SK-N-SH (cell line): ENCODE measurements at regions not wholly inside any gene's neighbourhood (a gene's known extent, or its start where the extent isn't known, plus 50 kb on each side); places are given as distances from the start of the nearest gene placed in this dataset.

ENCODE experiments used
- CTCF ChIA-PET: fragments of 300-600, 350-600 bp; formaldehyde crosslinking; extraction: SDS; loops from one replicate; lab custom pipeline; 2021; lab: Yijun Ruan, JAX
- POLR2A ChIA-PET: fragments of 350-600 bp; sonication (Branson Sonifier 250); formaldehyde crosslinking; extraction: SDS; loops from one replicate; lab custom pipeline; 2020; ENCODE audit warnings: antibody characterized with exemption, inconsistent platforms; lab: Yijun Ruan, JAX
- DNase-seq: peaks from one replicate; pipeline ENCODE4 v3.0.0; 2012
- H2AFZ ChIP-seq: fragments of 200-600 bp; sonication (generic); 2 replicates; pipeline ENCODE4 v1.8.1; 2016; ENCODE audit warnings: antibody characterized with exemption, mild to moderate bottlenecking, low read depth
- H3F3A ChIP-seq: fragments of 200-600 bp; sonication (generic); replicated peaks from 2 replicates; pipeline ENCODE3; 2016; ENCODE audit warnings: antibody characterized with exemption, mild to moderate bottlenecking; ENCODE audit not compliant: insufficient read depth
- H3K27ac ChIP-seq, 2 experiments: fragments of 200-500 bp in 1 of 2; fragments of 200-600 bp in 1 of 2; sonication (Bioruptor generic) in 1 of 2; sonication (generic), shearing (Covaris generic) in 1 of 2; 2 replicates each; pipeline versions ENCODE4 v1.5.1 to v1.6.1; 2014 to 2016; ENCODE audit warnings: low read depth in 2 of 2, inconsistent platforms in 1 of 2, low read length in 1 of 2, mild to moderate bottlenecking in 1 of 2, mixed read lengths in 1 of 2
- H3K27me3 ChIP-seq: fragments of 200-600 bp; sonication (generic), shearing (Covaris generic); 2 replicates; pipeline ENCODE4 v1.6.1; 2016; ENCODE audit warnings: mixed run types; ENCODE audit not compliant: insufficient read depth
- H3K36me3 ChIP-seq, 2 experiments: fragments of 200-500 bp in 1 of 2; fragments of 200-600 bp in 1 of 2; sonication (Bioruptor generic) in 1 of 2; sonication (generic) in 1 of 2; replicated peaks in 1 of 2; 2 replicates each; pipeline versions ENCODE3 to v1.5.1; 2014 to 2016; ENCODE audit warnings: low read length in 1 of 2, mild to moderate bottlenecking in 1 of 2; ENCODE audit not compliant: insufficient read depth in 2 of 2, control insufficient read depth in 1 of 2
- H3K4me1 ChIP-seq, 2 experiments: fragments of 200-500 bp in 1 of 2; fragments of 200-600 bp in 1 of 2; sonication (Bioruptor generic) in 1 of 2; sonication (generic), shearing (Covaris generic) in 1 of 2; 2 replicates each; pipeline versions ENCODE4 v1.5.1 to v1.6.1; 2014 to 2016; ENCODE audit warnings: low read depth in 1 of 2, low read length in 1 of 2, mixed run types in 1 of 2; ENCODE audit not compliant: insufficient read depth in 2 of 2, control insufficient read depth in 1 of 2
- H3K4me2 ChIP-seq: fragments of 200-600 bp; sonication (generic), shearing (Covaris generic); 2 replicates; pipeline ENCODE4 v1.6.1; 2017; ENCODE audit warnings: mixed run types
- H3K4me3 ChIP-seq, 2 experiments: fragments of 200-500 bp in 1 of 2; fragments of 200-600 bp in 1 of 2; sonication (Bioruptor generic) in 1 of 2; sonication (generic), shearing (Covaris generic) in 1 of 2; 2 replicates each; pipeline versions ENCODE4 v1.5.1 to v1.8.1; 2014 to 2016; ENCODE audit warnings: low read depth in 2 of 2, inconsistent platforms in 1 of 2, low read length in 1 of 2, mild to moderate bottlenecking in 1 of 2, mixed read lengths in 1 of 2, moderate library complexity in 1 of 2
- H3K79me2 ChIP-seq: fragments of 200-600 bp; sonication (generic); 2 replicates; pipeline ENCODE4 v1.8.1; 2017; ENCODE audit warnings: mild to moderate bottlenecking; ENCODE audit not compliant: insufficient read depth
- H3K9ac ChIP-seq: fragments of 200-600 bp; sonication (generic); 2 replicates; pipeline ENCODE4 v1.6.1; 2017; ENCODE audit warnings: mixed run types
- H3K9me2 ChIP-seq: fragments of 200-600 bp; sonication (generic); 2 replicates; pipeline ENCODE4 v1.6.1; 2017; ENCODE audit warnings: mixed run types
- H3K9me3 ChIP-seq: fragments of 200-600 bp; sonication (generic); 2 replicates; pipeline ENCODE4 v1.6.1; 2017; ENCODE audit warnings: mixed run types, mild to moderate bottlenecking, moderate library complexity
- H4K20me1 ChIP-seq: fragments of 200-600 bp; sonication (generic); 2 replicates; pipeline ENCODE4 v1.6.1; 2017; ENCODE audit warnings: mild to moderate bottlenecking, mixed run types; ENCODE audit not compliant: insufficient read depth
- ELF1 ChIP-seq: IDR thresholded peaks from 2 replicates; pipeline ENCODE4 v1.4.0; 2012
- FOXJ3 ChIP-seq: sonication (generic); formaldehyde crosslinking; IDR thresholded peaks from 2 replicates; pipeline ENCODE4 v1.5.1; 2020; ENCODE audit warnings: mild to moderate bottlenecking, missing genetic modification reagents
- FOXM1 ChIP-seq: IDR thresholded peaks from 2 replicates; pipeline ENCODE4 v1.4.0; 2012; ENCODE audit warnings: low read depth, mild to moderate bottlenecking
- JUND ChIP-seq: IDR thresholded peaks from 2 replicates; pipeline ENCODE4 v1.4.0; 2012
- MXI1 ChIP-seq: IDR thresholded peaks from 2 replicates; pipeline ENCODE4 v1.6.1; 2012; ENCODE audit warnings: mild to moderate bottlenecking, low read depth, low read length, improper control_type of control experiment
- NFIC ChIP-seq: IDR thresholded peaks from 2 replicates; pipeline ENCODE4 v1.4.0; 2012; ENCODE audit warnings: borderline replicate concordance
- NRF1 ChIP-seq: IDR thresholded peaks from 2 replicates; pipeline ENCODE4 v1.6.1; 2012; ENCODE audit warnings: low read depth, mild to moderate bottlenecking, low read length
- PBX3 ChIP-seq: IDR thresholded peaks from 2 replicates; pipeline ENCODE4; 2012
- POLR2AphosphoS5 ChIP-seq: IDR thresholded peaks from 2 replicates; pipeline ENCODE4 v1.6.1; 2012; ENCODE audit warnings: low read depth, low read length
- RAD21 ChIP-seq: IDR thresholded peaks from 2 replicates; pipeline ENCODE4 v1.6.1; 2012; ENCODE audit warnings: mild to moderate bottlenecking, low read length
- RCOR1 ChIP-seq: fragments of 150-350 bp; IDR thresholded peaks from 2 replicates; pipeline ENCODE4 v1.6.1; 2017; ENCODE audit warnings: antibody characterized with exemption, low read length
- RFX5 ChIP-seq: IDR thresholded peaks from 2 replicates; pipeline ENCODE4 v1.6.1; 2012; ENCODE audit warnings: mild to moderate bottlenecking, improper control_type of control experiment, low read length
- RXRA ChIP-seq: IDR thresholded peaks from 2 replicates; pipeline ENCODE4 v1.4.0; 2012; ENCODE audit warnings: low read depth, mild to moderate bottlenecking, borderline replicate concordance
- SIN3A ChIP-seq: IDR thresholded peaks from 2 replicates; pipeline ENCODE4 v1.6.1; 2012; ENCODE audit warnings: low read depth, mild to moderate bottlenecking, low read length, moderate library complexity, borderline replicate concordance
- TCF12 ChIP-seq: IDR thresholded peaks from 2 replicates; pipeline ENCODE4 v1.4.0; 2012
- YY1 ChIP-seq: IDR thresholded peaks from 2 replicates; pipeline ENCODE4 v1.4.0; 2012; ENCODE audit warnings: low read depth, mild to moderate bottlenecking
- WGBS: methylation state at CpG from one replicate; pipeline ENCODE4 v1.1.6; 2017; ENCODE audit warnings: low lambda C conversion rate; 5-methylcytosine and 5-hydroxymethylcytosine counted together
- TF ChIP-seq, protein P1 (sequence below): IDR thresholded peaks from 2 replicates; pipeline ENCODE4 v1.4.0; 2012; ENCODE audit warnings: low read depth, borderline replicate concordance
- TF ChIP-seq, protein P2 (sequence below): IDR thresholded peaks from 2 replicates; pipeline ENCODE4 v1.6.1; 2012; ENCODE audit warnings: mild to moderate bottlenecking, low read depth, low read length, moderate library complexity

DNA sequence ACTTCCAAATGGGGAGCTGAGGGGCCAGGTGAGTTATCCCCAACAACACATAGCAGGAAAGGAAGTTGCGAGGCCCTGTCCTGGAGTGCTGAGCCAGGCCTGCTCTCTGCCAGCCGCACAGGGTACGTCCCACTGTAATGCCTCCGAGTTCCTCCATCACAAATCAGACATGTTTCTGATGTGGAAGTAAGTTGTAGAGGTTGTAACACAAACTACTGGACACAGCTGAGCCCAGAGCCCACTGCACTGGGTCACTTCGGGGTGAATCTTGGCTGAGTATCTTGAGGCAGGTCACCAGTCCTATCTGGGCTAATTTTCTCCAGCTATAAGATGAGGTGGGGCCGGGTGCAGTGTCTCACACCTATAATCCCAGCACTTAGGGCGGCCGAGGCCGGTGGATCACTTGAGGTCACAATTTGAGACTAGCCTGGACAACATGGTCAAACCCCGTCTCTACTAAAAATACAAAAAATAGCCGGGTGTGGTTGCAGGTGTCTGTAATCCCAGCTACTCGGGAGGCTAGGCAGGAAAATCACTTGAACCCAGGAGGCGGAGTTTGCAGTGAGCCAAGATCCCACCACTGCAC is 100.8 kb upstream of the CDH5 start:
- Histone ChIP-seq H2AFZ (no peak overlapping the region), H3K9me2 (no peaks in the 10 kb centered on the region), H3K9me3 (no peaks in the 10 kb centered on the region), H3F3A (no peaks in the 10 kb centered on the region)
- WGBS, result 85% methylated on average over 13 of the region's 13 CpGs
- TF ChIP-seq, protein P1, sequence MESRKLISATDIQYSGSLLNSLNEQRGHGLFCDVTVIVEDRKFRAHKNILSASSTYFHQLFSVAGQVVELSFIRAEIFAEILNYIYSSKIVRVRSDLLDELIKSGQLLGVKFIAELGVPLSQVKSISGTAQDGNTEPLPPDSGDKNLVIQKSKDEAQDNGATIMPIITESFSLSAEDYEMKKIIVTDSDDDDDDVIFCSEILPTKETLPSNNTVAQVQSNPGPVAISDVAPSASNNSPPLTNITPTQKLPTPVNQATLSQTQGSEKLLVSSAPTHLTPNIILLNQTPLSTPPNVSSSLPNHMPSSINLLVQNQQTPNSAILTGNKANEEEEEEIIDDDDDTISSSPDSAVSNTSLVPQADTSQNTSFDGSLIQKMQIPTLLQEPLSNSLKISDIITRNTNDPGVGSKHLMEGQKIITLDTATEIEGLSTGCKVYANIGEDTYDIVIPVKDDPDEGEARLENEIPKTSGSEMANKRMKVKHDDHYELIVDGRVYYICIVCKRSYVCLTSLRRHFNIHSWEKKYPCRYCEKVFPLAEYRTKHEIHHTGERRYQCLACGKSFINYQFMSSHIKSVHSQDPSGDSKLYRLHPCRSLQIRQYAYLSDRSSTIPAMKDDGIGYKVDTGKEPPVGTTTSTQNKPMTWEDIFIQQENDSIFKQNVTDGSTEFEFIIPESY, result no peak
- TF ChIP-seq SIN3A (no peak), YY1 (no peak), MXI1 (no peak), FOXM1 (no peak), RXRA (no peak), RFX5 (no peak), RCOR1 (no peak)
- TF ChIP-seq, all 33 proteins: peak for 0
- DNase-seq, result no peak
- Histone ChIP-seq H3K36me3 (no peaks in the 10 kb centered on the region), H3K27me3 (no peaks in the 10 kb centered on the region), H3K27ac (no peak overlapping the region), H3K4me1 (peaks cover 6 to 40% of the 10 kb centered on the region in 2 experiments; a peak in 3 of 4 replicates), H4K20me1 (no peaks in the 10 kb centered on the region), H3K9ac (no peak overlapping the region), H3K4me2 (no peak overlapping the region), H3K4me3 (no peak overlapping the region), H3K79me2 (no peaks in the 10 kb centered on the region)
- CTCF ChIA-PET, result interaction anchor here (1.1 to 1.3 kb wide), 2 partner anchors 8 to 1149 kb away, joined by 3 read pairs; no protein-coding TSS in a partner anchor
- POLR2A ChIA-PET, result interaction anchor here (0.7 kb wide), 1 partner anchor 8 kb away, joined by 3 read pairs; no protein-coding TSS in a partner anchor

- H2AFZ ChIP-seq, result no peak overlapping the region
- H3K9me3 ChIP-seq, result no peaks in the 10 kb centered on the region
- no peak overlapping the region for H3K9ac ChIP-seq
- H3K4me2 ChIP-seq, result no peak overlapping the region
- H3K79me2 ChIP-seq, result no peaks in the 10 kb centered on the region
- 57% methylated on average over 3 of the region's 3 CpGs for whole genome bisulfite sequencing
- no peak for DNase-seq
- TF ChIP-seq PBX3, result no peak
- TF ChIP-seq SIN3A, result no peak
- no peak for TF ChIP-seq FOXJ3 (CRISPR knock-in tag)
- TF ChIP-seq POLR2AphosphoS5, result no peak
- TF ChIP-seq JUND, result no peak
- TF ChIP-seq NFIC, result no peak
- TF ChIP-seq NRF1, result no peak
- TF ChIP-seq ELF1, result no peak
- TF ChIP-seq MXI1, result no peak
- TF ChIP-seq TCF12, result no peak
- no peak for TF ChIP-seq RAD21
- TF ChIP-seq RXRA, result no peak
- TF ChIP-seq, protein P1, result no peak
- TF ChIP-seq, protein P2, sequence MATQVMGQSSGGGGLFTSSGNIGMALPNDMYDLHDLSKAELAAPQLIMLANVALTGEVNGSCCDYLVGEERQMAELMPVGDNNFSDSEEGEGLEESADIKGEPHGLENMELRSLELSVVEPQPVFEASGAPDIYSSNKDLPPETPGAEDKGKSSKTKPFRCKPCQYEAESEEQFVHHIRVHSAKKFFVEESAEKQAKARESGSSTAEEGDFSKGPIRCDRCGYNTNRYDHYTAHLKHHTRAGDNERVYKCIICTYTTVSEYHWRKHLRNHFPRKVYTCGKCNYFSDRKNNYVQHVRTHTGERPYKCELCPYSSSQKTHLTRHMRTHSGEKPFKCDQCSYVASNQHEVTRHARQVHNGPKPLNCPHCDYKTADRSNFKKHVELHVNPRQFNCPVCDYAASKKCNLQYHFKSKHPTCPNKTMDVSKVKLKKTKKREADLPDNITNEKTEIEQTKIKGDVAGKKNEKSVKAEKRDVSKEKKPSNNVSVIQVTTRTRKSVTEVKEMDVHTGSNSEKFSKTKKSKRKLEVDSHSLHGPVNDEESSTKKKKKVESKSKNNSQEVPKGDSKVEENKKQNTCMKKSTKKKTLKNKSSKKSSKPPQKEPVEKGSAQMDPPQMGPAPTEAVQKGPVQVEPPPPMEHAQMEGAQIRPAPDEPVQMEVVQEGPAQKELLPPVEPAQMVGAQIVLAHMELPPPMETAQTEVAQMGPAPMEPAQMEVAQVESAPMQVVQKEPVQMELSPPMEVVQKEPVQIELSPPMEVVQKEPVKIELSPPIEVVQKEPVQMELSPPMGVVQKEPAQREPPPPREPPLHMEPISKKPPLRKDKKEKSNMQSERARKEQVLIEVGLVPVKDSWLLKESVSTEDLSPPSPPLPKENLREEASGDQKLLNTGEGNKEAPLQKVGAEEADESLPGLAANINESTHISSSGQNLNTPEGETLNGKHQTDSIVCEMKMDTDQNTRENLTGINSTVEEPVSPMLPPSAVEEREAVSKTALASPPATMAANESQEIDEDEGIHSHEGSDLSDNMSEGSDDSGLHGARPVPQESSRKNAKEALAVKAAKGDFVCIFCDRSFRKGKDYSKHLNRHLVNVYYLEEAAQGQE, result no peak
- no peaks in the 10 kb centered on the region for H3K36me3 ChIP-seq
- no peaks in the 10 kb centered on the region for H3K27me3 ChIP-seq
- ChIA-PET CTCF (interaction anchor here (0.6 to 1.0 kb wide), 2 partner anchors 14 to 901 kb away, joined by 3 to 4 read pairs; no protein-coding TSS in a partner anchor), POLR2A (no interaction called here)
- H3K4me1 ChIP-seq, result peaks cover 6 to 35% of the 10 kb centered on the region in 2 experiments; a peak in 3 of 4 replicates
- H3F3A ChIP-seq, result no peaks in the 10 kb centered on the region
- H3K27ac ChIP-seq, result no peak overlapping the region
- H3K9me2 ChIP-seq, result no peaks in the 10 kb centered on the region
- H4K20me1 ChIP-seq, result no peaks in the 10 kb centered on the region
- H3K4me3 ChIP-seq, result no peak overlapping the region
Measured at GRCh38 chr16:66265048-66265415, 101.5 kb upstream of the CDH5 start.
